B cell (primary cell): ENCODE measurements at regions not wholly inside any gene's neighbourhood (a gene's known extent, or its start where the extent isn't known, plus 50 kb on each side); places are given as distances from the start of the nearest gene placed in this dataset.

Source experiments
- EZH2 ChIP-seq: IDR thresholded peaks from 2 replicates; pipeline ENCODE4 v1.6.1; 2012; ENCODE audit warnings: borderline replicate concordance, low read depth, mild to moderate bottlenecking, moderate library complexity, low read length; ENCODE audit not compliant: insufficient read depth, poor library complexity, severe bottlenecking
- TF ChIP-seq, protein P1 (sequence below): fragments of 200-600 bp; IDR thresholded peaks from one replicate; pipeline ENCODE4 v1.8.0; 2022; ENCODE audit warnings: antibody characterized with exemption, mild to moderate bottlenecking

- TF ChIP-seq, protein P1, sequence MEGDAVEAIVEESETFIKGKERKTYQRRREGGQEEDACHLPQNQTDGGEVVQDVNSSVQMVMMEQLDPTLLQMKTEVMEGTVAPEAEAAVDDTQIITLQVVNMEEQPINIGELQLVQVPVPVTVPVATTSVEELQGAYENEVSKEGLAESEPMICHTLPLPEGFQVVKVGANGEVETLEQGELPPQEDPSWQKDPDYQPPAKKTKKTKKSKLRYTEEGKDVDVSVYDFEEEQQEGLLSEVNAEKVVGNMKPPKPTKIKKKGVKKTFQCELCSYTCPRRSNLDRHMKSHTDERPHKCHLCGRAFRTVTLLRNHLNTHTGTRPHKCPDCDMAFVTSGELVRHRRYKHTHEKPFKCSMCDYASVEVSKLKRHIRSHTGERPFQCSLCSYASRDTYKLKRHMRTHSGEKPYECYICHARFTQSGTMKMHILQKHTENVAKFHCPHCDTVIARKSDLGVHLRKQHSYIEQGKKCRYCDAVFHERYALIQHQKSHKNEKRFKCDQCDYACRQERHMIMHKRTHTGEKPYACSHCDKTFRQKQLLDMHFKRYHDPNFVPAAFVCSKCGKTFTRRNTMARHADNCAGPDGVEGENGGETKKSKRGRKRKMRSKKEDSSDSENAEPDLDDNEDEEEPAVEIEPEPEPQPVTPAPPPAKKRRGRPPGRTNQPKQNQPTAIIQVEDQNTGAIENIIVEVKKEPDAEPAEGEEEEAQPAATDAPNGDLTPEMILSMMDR = no peak
- TF ChIP-seq EZH2 = no peak
These were observed 449.7 kb downstream of the PCDH7 start for GRCh38 chr4:31169846-31170245.
